ENCODE measurements at regions not wholly inside any gene's neighbourhood (a gene's known extent, or its start where the extent isn't known, plus 50 kb on each side); places are given as distances from the start of the nearest gene placed in this dataset.

- DNase-seq (ENCODE audit: low read depth) (no peak), FAIRE-seq (no peak)
- H3K27me3 ChIP-seq (ENCODE audit: control insufficient read depth, insufficient read depth, low read length), result no peaks in the 10 kb centered on the region
- TF ChIP-seq CTCF (IDR thresholded peaks at IDR 0.05; ENCODE audit: insufficient read depth, low read length, severe bottlenecking), result no peak
- no peak overlapping the region for H3K4me3 ChIP-seq (ENCODE audit: low read depth, low read length)
- no peaks in the 10 kb centered on the region for H3K36me3 ChIP-seq (ENCODE audit: control insufficient read depth, insufficient read depth, low read length)
Measured at GRCh38 chr11:104830508-104830907, 67.8 kb downstream of the CASP12 start.

DNA sequence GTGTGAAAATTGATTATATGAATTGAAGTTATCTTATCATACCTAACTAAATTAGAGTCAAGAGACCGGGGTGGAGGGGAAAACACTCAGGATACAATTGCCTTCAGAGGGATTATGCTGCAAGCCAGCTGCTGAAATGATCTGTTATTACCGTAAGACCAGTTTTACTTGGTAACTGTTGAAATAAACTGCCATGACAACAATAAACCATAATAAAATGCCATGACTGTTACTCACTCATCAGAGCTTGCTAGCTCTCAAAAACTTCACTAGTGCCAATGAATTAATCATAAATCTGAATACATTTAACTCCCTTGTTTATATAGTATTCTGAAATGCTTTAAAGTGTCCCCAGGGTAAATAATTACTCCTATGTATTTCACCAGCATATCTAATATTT, 68.2 kb downstream of the CASP12 start:
- peak; percentile 95 for DNase-seq (ENCODE audit: low read depth)
- no peaks in the 10 kb centered on the region for H3K27me3 ChIP-seq (ENCODE audit: control insufficient read depth, insufficient read depth, low read length)
- no peak for FAIRE-seq
- no peak for TF ChIP-seq CTCF (IDR thresholded peaks at IDR 0.05; ENCODE audit: insufficient read depth, low read length, severe bottlenecking)
- H3K4me3 ChIP-seq (ENCODE audit: low read depth, low read length), result no peak overlapping the region
- H3K36me3 ChIP-seq (ENCODE audit: control insufficient read depth, insufficient read depth, low read length), result no peaks in the 10 kb centered on the region

- Histone ChIP-seq H3K4me3 (ENCODE audit: low read depth, low read length) (no peak overlapping the region), H3K27me3 (ENCODE audit: control insufficient read depth, insufficient read depth, low read length) (no peaks in the 10 kb centered on the region), H3K36me3 (ENCODE audit: control insufficient read depth, insufficient read depth, low read length) (no peaks in the 10 kb centered on the region)
- FAIRE-seq, result no peak
- TF ChIP-seq CTCF (IDR thresholded peaks at IDR 0.05; ENCODE audit: insufficient read depth, low read length, severe bottlenecking), result no peak
- no peak for DNase-seq (ENCODE audit: low read depth)
Measured at GRCh38 chr11:104826772-104827171, 71.5 kb downstream of the CASP12 start.

DNA sequence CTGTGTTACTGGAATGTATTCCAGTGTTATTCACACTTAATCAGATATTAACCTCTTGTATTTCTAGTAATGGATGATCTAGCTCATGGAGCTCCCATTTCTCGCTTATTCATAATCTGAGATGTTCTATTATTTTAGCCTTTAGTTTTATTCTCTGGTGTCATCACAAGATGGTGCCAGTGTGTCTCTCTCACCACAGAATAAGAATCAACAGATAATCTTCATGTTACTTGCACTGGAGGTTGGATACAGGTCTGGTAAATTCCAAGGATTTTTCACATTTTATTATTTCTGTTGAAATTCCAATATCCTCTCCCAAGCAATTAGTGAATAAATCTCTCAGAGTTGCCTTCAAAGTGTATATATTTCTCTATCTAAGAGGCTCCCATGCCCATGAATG, 74.6 kb downstream of the CASP12 start:
- no peak overlapping the region for H3K4me3 ChIP-seq (ENCODE audit: low read depth, low read length)
- no peak for TF ChIP-seq CTCF (IDR thresholded peaks at IDR 0.05; ENCODE audit: insufficient read depth, low read length, severe bottlenecking)
- FAIRE-seq, result no peak
- H3K27me3 ChIP-seq (ENCODE audit: control insufficient read depth, insufficient read depth, low read length), result no peaks in the 10 kb centered on the region
- DNase-seq (ENCODE audit: low read depth), result no peak
- no peaks in the 10 kb centered on the region for H3K36me3 ChIP-seq (ENCODE audit: control insufficient read depth, insufficient read depth, low read length)

DNA sequence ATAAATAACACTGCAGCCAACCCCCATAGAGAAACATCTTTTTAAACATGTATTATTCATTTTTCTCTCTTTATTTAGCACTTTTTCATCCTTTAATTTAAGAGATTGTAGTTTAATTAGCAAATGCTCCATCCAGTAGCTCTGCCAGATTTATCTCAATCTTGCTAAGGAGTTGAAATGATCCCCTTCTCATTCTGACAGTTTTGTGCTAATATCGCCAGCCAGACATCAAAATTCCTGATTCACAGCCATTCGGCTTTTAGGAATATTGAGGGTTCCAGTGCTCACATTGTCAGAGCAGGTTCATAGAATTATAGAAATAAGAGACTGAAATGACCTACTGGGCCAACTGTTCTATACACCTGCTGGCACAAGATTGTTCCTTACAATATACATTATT, 77.8 kb downstream of the CASP12 start:
- H3K4me3 ChIP-seq (ENCODE audit: low read depth, low read length), result no peak overlapping the region
- FAIRE-seq, result no peak
- no peaks in the 10 kb centered on the region for H3K27me3 ChIP-seq (ENCODE audit: control insufficient read depth, insufficient read depth, low read length)
- no peak for TF ChIP-seq CTCF (IDR thresholded peaks at IDR 0.05; ENCODE audit: insufficient read depth, low read length, severe bottlenecking)
- no peak for DNase-seq (ENCODE audit: low read depth)
- H3K36me3 ChIP-seq (ENCODE audit: control insufficient read depth, insufficient read depth, low read length), result no peaks in the 10 kb centered on the region

DNA sequence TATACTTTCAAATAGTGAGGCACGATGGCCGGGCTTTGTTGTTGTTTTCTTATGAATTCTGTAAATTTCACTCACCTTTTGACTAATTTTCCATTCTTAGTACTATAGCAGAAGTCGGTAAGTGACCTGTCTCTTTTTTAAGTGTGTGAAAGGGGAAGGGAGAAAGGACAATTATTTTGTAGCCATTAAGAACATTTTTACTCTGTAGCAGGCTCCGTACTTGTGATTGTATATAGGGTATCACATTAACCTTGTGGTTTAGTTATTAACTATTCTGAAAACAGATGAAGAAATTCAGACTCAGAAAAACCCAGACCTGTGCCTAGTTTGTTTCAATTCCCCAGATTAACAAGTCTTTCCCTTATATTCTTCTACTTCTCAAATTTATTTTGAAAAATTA, 78.7 kb downstream of the CASP12 start:
- Histone ChIP-seq H3K4me3 (ENCODE audit: low read depth, low read length) (no peak overlapping the region), H3K27me3 (ENCODE audit: control insufficient read depth, insufficient read depth, low read length) (no peaks in the 10 kb centered on the region), H3K36me3 (ENCODE audit: control insufficient read depth, insufficient read depth, low read length) (no peaks in the 10 kb centered on the region)
- FAIRE-seq (no peak), DNase-seq (ENCODE audit: low read depth) (no peak)
- no peak for TF ChIP-seq CTCF (IDR thresholded peaks at IDR 0.05; ENCODE audit: insufficient read depth, low read length, severe bottlenecking)

Data from bronchial epithelial cell (primary cell).